GM21619 (cell line): ENCODE measurements at regions not wholly inside any gene's neighbourhood (a gene's known extent, or its start where the extent isn't known, plus 50 kb on each side); places are given as distances from the start of the nearest gene placed in this dataset.
"Not testable (repeated sequence)": the region's sequence is repeated elsewhere in the genome, so short reads cannot be mapped to it uniquely, and the experiment has no call there.

Experiments
- ATAC-seq: cut with Tn5 transposase; IDR thresholded peaks from one replicate; pipeline ENCODE4 v1.9.1; 2021; ENCODE audit not compliant: unreplicated experiment

- ATAC-seq, result no peak
Observed at GRCh38 chr16:87114832-87115231, 202.4 kb downstream of the C16orf95 start.

- no peak for ATAC-seq
Observed at GRCh38 chr16:87115646-87116045, 201.5 kb downstream of the C16orf95 start.

DNA sequence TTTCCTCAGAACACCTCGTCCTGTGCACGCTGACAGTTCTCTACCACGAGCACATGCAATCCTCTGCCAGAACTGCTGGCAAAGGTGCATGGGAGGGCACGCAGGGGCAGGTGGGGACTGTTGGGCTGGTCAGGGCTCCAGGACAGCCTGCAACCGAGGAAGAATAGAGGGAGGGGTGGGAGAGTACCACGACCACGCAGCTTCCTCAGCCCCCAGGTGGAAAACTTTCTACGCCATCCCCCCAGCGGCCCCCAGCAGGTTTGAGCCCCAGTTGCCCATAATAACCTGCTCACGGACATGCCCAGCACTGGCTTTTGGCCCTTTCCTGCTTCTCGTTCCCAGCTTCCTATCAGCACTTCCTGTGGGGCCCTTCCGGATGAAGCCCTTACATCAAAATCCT, 199.3 kb downstream of the C16orf95 start:
- no peak for ATAC-seq

DNA sequence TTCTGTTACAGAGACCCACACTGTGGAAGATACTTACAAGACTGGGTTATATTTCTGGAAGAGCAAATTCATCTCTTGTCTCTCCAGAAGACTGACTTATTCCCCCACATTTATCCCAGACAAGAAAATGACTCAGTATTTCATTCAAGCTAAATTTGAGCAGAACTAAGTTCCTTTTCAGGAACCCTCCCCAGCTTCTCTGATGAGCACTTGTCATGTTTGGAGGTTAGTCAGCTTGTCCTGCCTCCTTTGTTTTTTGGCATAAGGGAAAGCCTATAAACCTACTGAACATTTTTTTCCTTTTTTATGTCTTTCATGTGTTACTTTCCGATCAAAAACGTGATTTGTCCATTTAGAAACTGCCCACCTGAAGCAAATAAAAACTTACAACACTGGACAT, 198.0 kb downstream of the C16orf95 start:
- no peak for ATAC-seq

DNA sequence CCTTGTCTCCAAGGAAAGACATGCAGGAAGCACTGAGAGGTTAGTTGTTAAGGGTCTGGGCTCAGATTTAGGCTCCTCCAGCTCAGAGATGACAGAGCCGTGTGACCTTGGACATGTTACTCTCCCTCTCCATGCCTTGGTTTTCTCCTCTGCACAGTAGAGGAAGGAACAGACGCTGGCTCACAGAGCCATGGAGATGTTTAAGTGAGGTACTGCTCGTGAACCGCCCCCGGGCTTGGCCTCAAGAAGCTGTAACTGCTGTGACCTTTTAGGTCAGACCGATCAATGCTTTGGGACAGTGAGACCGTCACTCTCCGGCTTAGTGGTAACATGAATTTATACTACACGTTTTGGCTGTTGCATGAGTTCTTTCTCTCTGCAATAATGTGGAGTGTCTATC, 197.4 kb downstream of the C16orf95 start:
- ATAC-seq, result no peak

- ATAC-seq, result no peak
Observed at GRCh38 chr16:87121816-87122215, 195.4 kb downstream of the C16orf95 start.

DNA sequence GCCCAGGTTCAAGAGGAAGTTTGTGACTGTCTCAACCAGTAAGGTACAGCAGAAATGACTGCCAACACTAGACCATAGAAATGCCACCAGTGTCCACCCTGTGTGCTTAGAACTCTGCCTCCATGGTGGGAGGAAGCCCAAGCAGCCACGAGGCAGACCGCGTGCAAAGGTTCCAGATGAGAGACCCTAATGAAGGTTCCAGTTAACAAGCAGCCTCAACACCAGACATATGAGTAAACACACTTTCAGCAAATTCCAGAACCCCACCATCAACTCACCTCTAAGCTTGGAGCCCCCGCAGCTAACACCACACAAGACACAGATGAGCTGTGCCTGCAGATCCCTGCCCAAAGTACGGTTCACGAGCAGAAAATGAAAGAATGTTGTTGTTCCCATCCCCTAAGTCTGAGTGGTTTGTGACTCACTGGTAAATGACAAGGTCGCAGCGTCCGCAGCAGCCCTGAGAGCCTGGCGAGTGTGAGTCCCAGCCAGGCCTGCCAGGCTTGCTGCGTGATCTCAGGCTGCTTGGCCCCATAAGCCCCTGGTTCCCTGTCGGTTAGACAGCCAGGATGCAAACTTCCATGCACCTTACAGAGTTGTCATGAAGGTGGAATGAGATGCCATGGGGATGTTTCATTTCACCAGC, 193.7 kb downstream of the C16orf95 start:
- no peak for ATAC-seq

DNA sequence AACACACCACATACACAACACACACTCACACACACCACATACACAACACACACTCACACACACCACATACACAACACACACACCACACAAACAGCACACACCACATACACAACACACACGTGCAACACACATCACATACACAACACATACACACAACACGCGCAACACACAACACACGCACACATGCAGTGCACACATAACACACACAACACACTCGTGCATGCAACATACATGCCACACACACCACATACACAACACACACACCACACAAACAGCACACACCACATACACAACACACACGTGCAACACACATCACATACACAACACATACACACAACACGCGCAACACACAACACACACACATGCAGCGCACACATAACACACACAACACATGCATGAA, 192.8 kb downstream of the C16orf95 start:
- not testable (repeated sequence) for ATAC-seq

- no peak for ATAC-seq
Observed at GRCh38 chr16:87125206-87126155, 191.7 kb downstream of the C16orf95 start.

GRCh38 chr16:87126403-87127025, 190.7 kb downstream of the C16orf95 start:
- no peak for ATAC-seq

DNA sequence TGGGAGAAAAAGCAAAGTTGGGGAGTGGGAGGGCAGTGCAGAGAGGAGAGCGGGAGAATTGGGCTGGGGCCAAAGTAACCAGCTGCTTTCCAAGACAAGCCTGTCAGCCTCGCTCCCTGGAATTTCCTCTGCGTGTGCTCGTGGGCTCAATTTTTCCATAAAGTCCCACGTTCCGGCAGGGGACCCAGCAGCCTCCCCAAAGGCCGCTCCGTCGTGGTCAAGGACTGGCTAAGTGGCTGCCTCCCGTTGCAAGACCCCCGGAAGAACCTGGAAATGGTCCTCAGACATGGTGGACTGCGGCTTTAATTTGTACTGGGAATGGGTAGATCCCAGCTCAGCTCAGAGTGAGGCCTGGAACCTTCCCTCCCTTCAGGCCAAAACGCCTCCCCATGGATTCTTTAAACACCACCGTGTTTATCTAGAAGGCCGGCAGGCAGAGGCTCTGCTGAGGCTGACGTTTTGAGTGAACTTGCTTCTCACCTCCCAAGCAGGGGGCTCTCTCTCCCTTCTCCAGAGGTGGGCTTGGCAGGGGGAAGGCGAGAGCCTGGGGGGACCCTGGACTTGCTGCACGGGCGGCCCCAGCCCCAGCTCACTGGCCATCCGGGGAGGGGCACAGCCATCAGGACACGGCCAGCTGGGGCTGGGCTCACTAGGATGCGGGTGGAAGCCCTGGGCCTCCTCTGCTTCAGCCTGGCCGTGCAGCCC, 190.0 kb downstream of the C16orf95 start:
- no peak for ATAC-seq

DNA sequence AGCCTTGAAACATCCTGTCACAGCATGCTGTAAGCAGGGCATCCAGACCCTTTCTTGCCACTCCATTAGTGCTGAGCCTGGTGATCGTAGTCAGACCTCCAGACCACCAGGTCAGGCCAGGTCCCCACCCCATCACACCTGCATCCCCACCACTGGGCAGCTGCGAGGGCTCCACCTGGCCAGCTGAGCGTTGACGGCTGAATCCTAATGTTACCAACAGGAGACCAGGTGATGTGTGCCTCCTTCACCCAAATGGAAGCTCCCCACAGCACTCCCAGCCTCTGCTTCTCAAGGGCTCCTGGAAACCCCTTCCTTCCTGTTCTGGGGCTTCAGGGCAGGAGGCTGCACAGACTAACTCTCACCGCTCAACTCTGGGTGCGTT, 189.4 kb downstream of the C16orf95 start:
- no peak for ATAC-seq

GRCh38 chr16:87129771-87130170, 187.4 kb downstream of the C16orf95 start:
- no peak for ATAC-seq

DNA sequence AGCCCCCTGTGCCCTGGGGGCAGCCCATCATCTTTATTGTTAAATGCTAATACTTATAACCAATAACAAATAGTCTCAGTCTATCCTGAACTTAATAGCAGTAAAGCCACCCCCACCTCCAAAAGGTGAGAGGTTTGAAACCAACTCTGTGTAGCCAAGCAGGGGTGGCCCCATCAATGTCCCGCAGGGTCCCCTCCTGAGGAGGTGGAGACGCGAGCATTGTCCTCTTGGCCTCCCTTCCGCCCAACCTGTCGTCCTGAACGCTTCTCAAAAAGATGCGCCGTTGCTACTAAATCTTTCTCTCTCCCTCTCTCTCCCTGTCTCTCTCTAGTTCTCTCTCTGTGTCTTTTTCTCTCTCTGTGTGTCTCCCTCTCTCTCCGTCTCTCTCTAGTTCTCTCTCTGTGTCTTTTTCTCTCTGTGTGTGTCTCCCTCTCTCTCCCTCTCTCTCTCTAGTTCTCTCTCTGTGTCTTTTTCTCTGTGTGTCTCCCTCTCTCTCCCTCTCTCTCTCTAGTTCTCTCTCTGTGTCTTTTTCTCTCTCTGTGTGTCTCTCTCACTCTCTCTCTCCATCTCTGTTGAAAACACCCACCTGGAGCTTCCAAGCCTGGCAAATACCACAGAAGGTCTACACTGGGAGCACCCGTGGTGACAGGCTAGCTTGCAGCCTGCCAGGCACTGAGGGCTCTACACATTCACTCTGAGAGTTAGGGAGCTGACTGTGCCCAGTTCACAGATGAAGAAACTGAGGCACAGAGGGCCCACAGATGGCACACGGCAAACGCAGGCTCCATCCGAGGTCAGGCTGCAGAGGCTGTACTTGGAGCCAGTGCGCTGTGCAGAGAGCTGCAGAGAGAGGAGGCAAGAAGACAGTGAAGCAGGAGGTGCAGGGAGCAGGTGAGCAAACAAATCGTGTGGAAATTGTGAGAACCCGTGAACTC, 185.9 kb downstream of the C16orf95 start:
- no peak for ATAC-seq

DNA sequence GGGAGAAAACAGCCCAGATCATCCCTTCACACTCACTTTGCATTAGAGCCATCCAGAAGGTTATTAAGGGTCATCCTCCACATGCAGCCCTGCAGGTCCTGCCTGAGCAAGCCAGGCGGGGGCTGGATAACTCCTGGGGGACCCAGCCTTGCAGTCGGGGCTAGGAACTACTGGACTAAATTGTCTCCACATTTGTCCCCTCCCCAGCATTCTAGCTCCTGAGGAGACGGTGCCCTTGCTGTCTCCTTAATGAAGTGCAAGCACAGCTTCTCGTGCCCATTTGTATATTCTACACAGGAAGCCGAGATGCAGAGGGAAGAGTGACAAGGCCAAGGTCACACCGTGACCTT, 185.2 kb downstream of the C16orf95 start:
- no peak for ATAC-seq

DNA sequence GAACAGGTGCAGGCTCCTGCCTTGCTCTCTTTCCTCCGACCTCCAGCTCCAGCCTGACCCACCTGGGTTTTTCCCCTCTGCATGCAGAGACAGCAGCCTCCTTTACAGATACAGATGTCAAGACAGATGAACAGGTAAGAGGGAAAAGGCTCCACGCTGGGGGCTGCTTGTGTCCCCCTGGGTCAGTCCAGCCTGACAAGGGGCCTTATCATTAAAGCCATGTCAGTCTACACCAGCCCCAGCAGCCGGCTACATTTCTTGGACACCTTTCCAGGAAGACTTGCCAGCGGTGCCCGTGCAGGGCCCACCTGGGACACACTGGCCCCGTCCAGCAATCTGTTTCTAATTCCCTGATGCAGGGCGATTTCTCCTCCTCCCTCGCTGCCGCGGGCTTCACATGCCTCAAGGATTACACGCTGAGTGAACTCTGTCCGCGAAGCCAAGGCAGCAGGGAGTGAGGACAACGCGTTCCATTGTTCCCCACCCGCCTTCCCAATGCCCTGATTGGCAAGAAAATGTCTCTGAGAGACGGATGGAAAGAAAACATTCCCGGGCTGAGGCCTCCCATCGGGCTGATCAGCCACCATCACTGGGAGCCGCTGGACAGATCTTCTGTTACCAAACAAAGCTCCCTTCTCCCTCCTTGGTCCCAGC, 184.7 kb downstream of the C16orf95 start:
- no peak for ATAC-seq

DNA sequence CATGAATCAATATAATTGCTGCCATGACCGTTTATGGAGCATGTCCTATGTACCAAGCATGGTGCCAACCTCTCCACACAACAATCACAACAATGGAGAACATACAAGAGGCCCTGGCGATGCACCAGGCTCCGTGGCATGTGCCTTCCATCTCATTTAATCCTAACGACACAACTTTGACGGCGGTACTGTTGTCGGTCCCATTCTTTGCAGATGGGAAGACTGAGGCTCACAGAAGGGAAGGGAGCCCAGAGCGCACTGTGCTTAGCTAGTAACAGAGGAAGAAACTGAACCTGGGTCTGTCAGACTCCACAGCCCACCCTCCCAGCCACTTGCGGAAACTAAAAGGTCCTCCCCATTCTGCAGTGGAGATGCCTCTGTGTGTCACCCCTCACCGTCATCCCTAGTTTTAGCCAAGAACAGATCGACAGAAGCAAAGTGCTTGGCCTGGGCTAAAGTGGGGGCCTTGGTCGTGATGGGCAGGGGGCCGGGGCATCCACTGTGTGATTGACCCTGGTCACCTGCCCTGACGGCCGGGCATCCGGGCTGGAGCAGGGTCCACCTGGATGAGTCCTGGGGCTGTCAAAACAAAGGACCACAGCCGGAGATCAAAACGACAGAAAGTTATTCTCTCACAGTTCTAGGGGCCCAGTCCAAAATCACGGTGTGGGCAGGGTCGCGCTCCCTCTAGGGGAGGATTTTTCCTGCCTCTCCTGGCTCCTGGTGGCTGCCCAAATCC, 183.9 kb downstream of the C16orf95 start:
- ATAC-seq, result no peak

- no peak for ATAC-seq
Observed at GRCh38 chr16:87133966-87134627, 183.1 kb downstream of the C16orf95 start.

DNA sequence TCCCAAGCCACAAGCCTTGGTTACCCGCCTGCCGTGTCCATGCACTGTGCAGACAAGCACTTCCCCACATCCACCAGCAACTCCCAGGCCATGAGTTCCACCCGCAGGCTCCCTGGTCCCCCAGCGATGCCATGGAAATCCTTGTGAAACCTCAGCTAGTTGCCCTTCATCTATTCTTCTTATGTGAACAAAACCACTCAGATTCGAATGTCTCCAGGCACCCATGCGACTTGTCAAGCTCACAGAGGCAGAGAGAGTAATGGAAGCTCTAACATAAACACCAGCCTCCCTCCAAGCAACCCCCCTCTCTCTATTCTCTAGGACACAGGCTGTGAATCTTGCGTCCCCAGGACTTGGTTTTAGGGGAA, 182.6 kb downstream of the C16orf95 start:
- no peak for ATAC-seq
